B cell (primary cell): ENCODE measurements at regions not wholly inside any gene's neighbourhood (a gene's known extent, or its start where the extent isn't known, plus 50 kb on each side); places are given as distances from the start of the nearest gene placed in this dataset.

ENCODE experiments used
- ATAC-seq: fragments of 200-7000 bp; cut with Tn5 transposase; one replicate; pipeline ENCODE4 v1.10.0; 2021; ENCODE audit warnings: low read depth, mild to moderate bottlenecking, moderate number of reproducible peaks, moderate library complexity
- CTCF ChIA-PET: fragments of 350-600 bp; sonication (Branson Sonifier 250); formaldehyde crosslinking; loops from one replicate; lab custom pipeline; 2021; ENCODE audit warnings: antibody characterized with exemption, inconsistent platforms; lab: Charles Lee
- POLR2A ChIA-PET: fragments of 350-600 bp; sonication (Branson Sonifier 250); formaldehyde crosslinking; loops from one replicate; lab custom pipeline; 2021; ENCODE audit warnings: antibody characterized with exemption; lab: Charles Lee
- DNase-seq: peaks from one replicate; pipeline ENCODE4 v3.0.0; 2013
- H2AFZ ChIP-seq: 2 replicates; pipeline ENCODE4 v1.6.1; 2012; ENCODE audit warnings: mild to moderate bottlenecking, low read depth, low read length; ENCODE audit not compliant: insufficient read depth, poor library complexity, severe bottlenecking
- H3K27ac ChIP-seq, 2 donors: 1 replicate in 1 of 2; 2 replicates in 1 of 2; pipeline ENCODE4 v1.5.1; 2012 to 2013; ENCODE audit warnings: low read length in 2 of 2, mild to moderate bottlenecking in 2 of 2, moderate library complexity in 1 of 2
- H3K27me3 ChIP-seq, 4 experiments: fragments of 200-600 bp in 1 of 4; sonication (generic) in 1 of 4; replicated peaks in 1 of 4; 1 replicate in 2 of 4; 2 replicates in 2 of 4; pipeline versions ENCODE4 v1.6.1 to v1.7.0; 2013 to 2016; ENCODE audit warnings: low read length in 3 of 4, mild to moderate bottlenecking in 2 of 4, mixed read lengths in 1 of 4, moderate library complexity in 1 of 4; ENCODE audit not compliant: insufficient read depth in 4 of 4, control insufficient read depth in 3 of 4; ENCODE audit errors: control extremely low read depth in 1 of 4
- H3K36me3 ChIP-seq, 2 experiments: replicated peaks in 1 of 2; 1 replicate in 1 of 2; 2 replicates in 1 of 2; pipeline versions ENCODE4 v1.6.1 to v1.7.1; 2013; ENCODE audit warnings: low read length in 1 of 2; ENCODE audit not compliant: insufficient read depth in 2 of 2, control insufficient read depth in 1 of 2; ENCODE audit errors: control extremely low read depth in 1 of 2, extremely low read depth in 1 of 2
- H3K4me1 ChIP-seq, 2 donors: fragments of 200-600 bp in 1 of 2; sonication (generic) in 1 of 2; 1 replicate in 1 of 2; 2 replicates in 1 of 2; pipeline versions ENCODE4 v1.5.1 to v1.6.1; 2013 to 2017; ENCODE audit warnings: low read length in 2 of 2; ENCODE audit not compliant: control insufficient read depth in 2 of 2, insufficient read depth in 2 of 2
- H3K4me2 ChIP-seq: replicated peaks from 2 replicates; pipeline ENCODE3; 2012; ENCODE audit warnings: mild to moderate bottlenecking, low read depth, low read length; ENCODE audit not compliant: poor library complexity, severe bottlenecking
- H3K4me3 ChIP-seq, 5 experiments: fragments of 200-600 bp in 1 of 5; sonication (generic) in 1 of 5; 1 replicate in 3 of 5; 2 replicates in 2 of 5; pipeline versions ENCODE4 v1.5.1 to v1.7.0; 2011 to 2016; ENCODE audit warnings: low read length in 4 of 5, mild to moderate bottlenecking in 4 of 5, low read depth in 2 of 5, control low read depth in 1 of 5, moderate library complexity in 1 of 5; ENCODE audit not compliant: insufficient read depth in 1 of 5; ENCODE audit errors: control extremely low read depth in 1 of 5, extremely low read depth in 1 of 5
- H3K79me2 ChIP-seq: fragments of 200-600 bp; sonication (generic); one replicate; pipeline ENCODE4 v1.6.0; 2016; ENCODE audit warnings: low read length; ENCODE audit not compliant: control insufficient read depth, insufficient read depth
- H3K9ac ChIP-seq: fragments of 200-600 bp; sonication (generic); 2 replicates; pipeline ENCODE4 v1.6.1; 2017; ENCODE audit warnings: mild to moderate bottlenecking, low read length, moderate library complexity
- H3K9me3 ChIP-seq, 3 donors: one replicate each; pipeline versions ENCODE4 v1.6.1 to v1.7.1; 2013; ENCODE audit warnings: low read length in 2 of 3; ENCODE audit not compliant: control insufficient read depth in 2 of 3, insufficient read depth in 1 of 3; ENCODE audit errors: control extremely low read depth in 1 of 3
- H4K20me1 ChIP-seq: 2 replicates; pipeline ENCODE4 v1.6.0; 2012; ENCODE audit warnings: mild to moderate bottlenecking, low read length; ENCODE audit not compliant: insufficient read depth, control insufficient read depth, poor library complexity, severe bottlenecking
- H3K27ac Mint-ChIP-seq: one replicate; pipeline ENCODE4 v1.8.0; 2021; ENCODE audit warnings: mixed read lengths
- H3K27me3 Mint-ChIP-seq: one replicate; pipeline ENCODE4 v1.8.0; 2021; ENCODE audit warnings: mixed read lengths
- H3K4me1 Mint-ChIP-seq: one replicate; pipeline ENCODE4 v1.8.0; 2021; ENCODE audit warnings: mixed read lengths
- H3K4me3 Mint-ChIP-seq: one replicate; pipeline ENCODE4 v1.8.0; 2021; ENCODE audit warnings: mixed read lengths
- H3K9me3 Mint-ChIP-seq: one replicate; pipeline ENCODE4 v1.8.0; 2022; ENCODE audit warnings: mixed read lengths; ENCODE audit not compliant: insufficient read depth
- EZH2 ChIP-seq: IDR thresholded peaks from 2 replicates; pipeline ENCODE4 v1.6.1; 2012; ENCODE audit warnings: borderline replicate concordance, low read depth, mild to moderate bottlenecking, moderate library complexity, low read length; ENCODE audit not compliant: insufficient read depth, poor library complexity, severe bottlenecking
- WGBS: methylation state at CpG from one replicate; pipeline ENCODE4 v1.1.5; 2013; ENCODE audit warnings: missing lambda C conversion rate; ENCODE audit not compliant: insufficient coverage; 5-methylcytosine and 5-hydroxymethylcytosine counted together
- intact Hi-C: fragments of 100-400 bp; cut with micrococcal nuclease; formaldehyde crosslinking; loops from one replicate; pipeline ENCODE4 v1.10.0; 2022
- TF ChIP-seq, protein P1 (sequence below): fragments of 200-600 bp; IDR thresholded peaks from one replicate; pipeline ENCODE4 v1.8.0; 2022; ENCODE audit warnings: antibody characterized with exemption, mild to moderate bottlenecking

DNA sequence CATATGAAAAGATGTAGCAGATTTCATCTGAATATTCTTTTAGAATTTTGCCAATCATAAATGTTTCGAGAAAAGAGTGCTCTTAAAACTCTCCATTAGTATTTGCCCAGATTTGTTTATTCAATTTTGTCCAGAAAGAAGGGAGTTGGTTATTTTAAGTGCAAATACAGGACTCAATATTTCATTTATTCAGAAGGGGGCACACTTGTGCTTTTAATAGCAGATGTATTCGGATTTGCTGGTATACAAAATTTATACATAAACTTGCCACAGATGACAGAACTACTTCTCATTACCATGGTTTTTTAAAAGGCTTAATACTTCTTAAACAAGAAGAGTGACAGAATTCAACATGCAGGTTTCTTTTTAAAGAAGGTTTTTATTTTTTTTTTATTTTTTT, 69.8 kb upstream of the GRM7 start:
- Histone ChIP-seq H3K4me2 (no peak overlapping the region), H3K36me3 (no peaks in the 10 kb centered on the region), H3K79me2 (no peaks in the 10 kb centered on the region), H4K20me1 (no peaks in the 10 kb centered on the region), H3K27ac (no peak overlapping the region), H3K27me3 (no peaks in the 10 kb centered on the region), H3K9me3 (no peaks in the 10 kb centered on the region), H3K4me3 (no peak overlapping the region), H3K9ac (no peak overlapping the region), H2AFZ (no peak overlapping the region), H3K4me1 (no peaks in the 10 kb centered on the region)
- ATAC-seq (no peak), DNase-seq (no peak)
- intact Hi-C loops: loop anchor here (10.0 kb wide), 1 partner anchor 986 kb away; no protein-coding TSS in a partner anchor
- WGBS: no CpG with 5 or more reads among the region's 2 CpGs
- peaks cover 3% of the 10 kb centered on the region for H3K27me3 Mint-ChIP-seq
- TF ChIP-seq EZH2: no peak
- TF ChIP-seq, protein P1, sequence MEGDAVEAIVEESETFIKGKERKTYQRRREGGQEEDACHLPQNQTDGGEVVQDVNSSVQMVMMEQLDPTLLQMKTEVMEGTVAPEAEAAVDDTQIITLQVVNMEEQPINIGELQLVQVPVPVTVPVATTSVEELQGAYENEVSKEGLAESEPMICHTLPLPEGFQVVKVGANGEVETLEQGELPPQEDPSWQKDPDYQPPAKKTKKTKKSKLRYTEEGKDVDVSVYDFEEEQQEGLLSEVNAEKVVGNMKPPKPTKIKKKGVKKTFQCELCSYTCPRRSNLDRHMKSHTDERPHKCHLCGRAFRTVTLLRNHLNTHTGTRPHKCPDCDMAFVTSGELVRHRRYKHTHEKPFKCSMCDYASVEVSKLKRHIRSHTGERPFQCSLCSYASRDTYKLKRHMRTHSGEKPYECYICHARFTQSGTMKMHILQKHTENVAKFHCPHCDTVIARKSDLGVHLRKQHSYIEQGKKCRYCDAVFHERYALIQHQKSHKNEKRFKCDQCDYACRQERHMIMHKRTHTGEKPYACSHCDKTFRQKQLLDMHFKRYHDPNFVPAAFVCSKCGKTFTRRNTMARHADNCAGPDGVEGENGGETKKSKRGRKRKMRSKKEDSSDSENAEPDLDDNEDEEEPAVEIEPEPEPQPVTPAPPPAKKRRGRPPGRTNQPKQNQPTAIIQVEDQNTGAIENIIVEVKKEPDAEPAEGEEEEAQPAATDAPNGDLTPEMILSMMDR: no peak
- ChIA-PET POLR2A (no interaction called here), CTCF (no interaction called here)
- no peaks in the 10 kb centered on the region for H3K9me3 Mint-ChIP-seq
- no peak overlapping the region for H3K27ac Mint-ChIP-seq
- H3K4me1 Mint-ChIP-seq: no peaks in the 10 kb centered on the region
- no peak overlapping the region for H3K4me3 Mint-ChIP-seq

DNA sequence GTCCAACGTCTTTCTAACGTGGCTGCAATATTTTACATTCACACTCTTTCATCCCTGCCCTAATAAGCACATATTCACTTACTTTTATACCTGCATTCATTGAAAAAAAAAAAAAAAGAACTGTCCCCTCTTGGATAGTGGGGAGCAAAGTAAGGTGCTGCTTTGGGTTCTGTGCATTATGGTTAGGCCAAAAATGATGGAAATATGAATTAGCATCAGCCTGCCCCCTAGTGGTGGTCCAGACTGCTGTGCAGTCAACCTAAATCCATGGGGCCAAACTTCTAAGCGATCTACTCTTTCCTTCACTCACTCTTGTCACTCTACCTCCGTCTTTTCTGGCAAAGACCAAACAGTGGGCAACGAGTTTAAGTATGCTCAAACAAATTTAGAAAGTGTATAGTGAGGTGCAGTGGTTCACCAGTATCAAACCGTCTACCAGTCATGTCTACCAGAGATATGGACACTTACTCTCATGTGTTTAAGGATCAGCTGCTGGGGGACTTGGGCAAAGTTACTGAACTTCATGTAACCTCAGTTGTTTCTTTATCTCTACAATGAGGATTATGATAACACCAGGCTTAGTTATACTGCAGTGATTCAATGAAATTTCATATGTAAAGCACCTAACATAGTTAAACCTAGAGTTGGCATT, 61.5 kb upstream of the GRM7 start:
- no peak overlapping the region for H3K4me3 Mint-ChIP-seq
- Histone ChIP-seq H3K79me2 (no peaks in the 10 kb centered on the region), H3K4me1 (no peaks in the 10 kb centered on the region), H3K9me3 (no peaks in the 10 kb centered on the region), H3K27me3 (no peaks in the 10 kb centered on the region), H3K9ac (no peak overlapping the region), H3K36me3 (no peaks in the 10 kb centered on the region), H2AFZ (no peak overlapping the region), H3K4me3 (no peak overlapping the region), H3K4me2 (no peak overlapping the region), H4K20me1 (no peaks in the 10 kb centered on the region), H3K27ac (no peak overlapping the region)
- H3K27ac Mint-ChIP-seq: no peak overlapping the region
- WGBS: 67% methylated on average over 1 of the region's 6 CpGs
- H3K9me3 Mint-ChIP-seq: no peaks in the 10 kb centered on the region
- H3K4me1 Mint-ChIP-seq: no peaks in the 10 kb centered on the region
- ChIA-PET POLR2A (no interaction called here), CTCF (interaction anchor here (1.0 to 9.8 kb wide), 4 partner anchors 11 to 1372 kb away, joined by 3 to 76 read pairs (median 4); no protein-coding TSS in a partner anchor)
- DNase-seq (peak; percentile 58), ATAC-seq (no peak)
- TF ChIP-seq EZH2: no peak
- TF ChIP-seq, protein P1: peak; percentile 92
- H3K27me3 Mint-ChIP-seq: peaks cover 3% of the 10 kb centered on the region
- intact Hi-C loops: loop anchor here (10.0 kb wide), 1 partner anchor 995 kb away; no protein-coding TSS in a partner anchor
